ENCODE measurements at regions not wholly inside any gene's neighbourhood (a gene's known extent, or its start where the extent isn't known, plus 50 kb on each side); places are given as distances from the start of the nearest gene placed in this dataset.
"Not testable (repeated sequence)": the region's sequence is repeated elsewhere in the genome, so short reads cannot be mapped to it uniquely, and the experiment has no call there.

- DNase-seq (ENCODE audit: extremely low read depth in 1 of 2, low read depth in 1 of 2) = no peak
Observed at GRCh38 chr2:16182841-16183240, 242.5 kb downstream of the MYCN start.

- not testable (repeated sequence) for DNase-seq (ENCODE audit: extremely low read depth in 1 of 2, low read depth in 1 of 2)
Observed at GRCh38 chr2:16182311-16182815, 242.0 kb downstream of the MYCN start.

DNA sequence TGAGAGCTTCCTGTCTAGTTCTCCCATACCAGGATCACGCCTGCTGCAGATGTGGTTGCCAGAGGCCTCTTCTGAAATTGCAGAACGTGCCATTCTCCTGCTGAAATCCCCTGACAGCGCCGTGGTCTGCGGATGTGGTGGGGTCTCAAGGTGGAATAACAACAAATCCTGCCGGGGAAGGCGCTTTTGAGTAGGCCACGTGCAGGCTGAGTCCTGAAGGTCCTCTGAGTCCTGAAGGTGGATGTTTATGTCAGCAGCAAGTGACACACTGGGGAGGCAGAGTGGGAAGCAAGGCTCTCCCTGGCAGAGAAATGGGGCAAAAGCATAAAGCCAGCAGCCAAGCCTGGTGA lies 241.4 kb downstream of the MYCN start:
- no peak for DNase-seq (ENCODE audit: extremely low read depth in 1 of 2, low read depth in 1 of 2)

DNA sequence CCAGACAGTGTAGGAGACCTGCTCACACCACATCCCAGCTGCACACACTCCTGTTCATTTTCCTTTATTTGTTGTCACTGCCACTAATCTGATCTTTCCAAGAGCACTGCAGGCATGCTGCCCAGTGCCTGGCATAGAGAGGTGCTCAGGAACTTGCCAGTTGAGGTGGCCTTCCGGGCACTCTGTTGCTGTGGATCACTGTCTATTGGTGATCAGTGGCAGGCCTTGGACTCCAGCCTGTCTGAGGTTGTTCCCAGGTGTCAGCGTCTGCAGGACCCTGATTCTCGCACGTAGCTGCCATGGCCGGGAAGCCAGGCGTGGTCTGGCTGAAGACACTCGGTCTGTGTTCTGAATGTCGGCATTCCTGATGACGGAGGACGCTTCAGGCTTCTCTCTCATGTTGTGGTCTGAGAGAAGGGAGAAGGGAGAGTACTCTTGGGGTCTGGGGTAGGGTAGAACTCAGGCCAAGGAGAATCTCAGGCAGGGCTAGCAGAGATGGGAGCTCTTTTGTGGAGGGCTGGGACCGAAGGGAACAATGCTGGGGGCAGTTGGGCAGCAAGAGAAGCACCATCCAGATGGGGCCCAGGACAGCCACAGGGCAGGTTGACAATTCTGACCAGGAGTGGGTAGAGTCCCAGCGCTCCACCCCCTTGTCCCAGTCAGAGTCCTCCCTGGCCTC lies 240.9 kb downstream of the MYCN start:
- DNase-seq (ENCODE audit: extremely low read depth in 1 of 2, low read depth in 1 of 2) = no peak

- DNase-seq (ENCODE audit: extremely low read depth in 1 of 2, low read depth in 1 of 2) = no peak
Observed at GRCh38 chr2:16180631-16181030, 240.3 kb downstream of the MYCN start.

DNA sequence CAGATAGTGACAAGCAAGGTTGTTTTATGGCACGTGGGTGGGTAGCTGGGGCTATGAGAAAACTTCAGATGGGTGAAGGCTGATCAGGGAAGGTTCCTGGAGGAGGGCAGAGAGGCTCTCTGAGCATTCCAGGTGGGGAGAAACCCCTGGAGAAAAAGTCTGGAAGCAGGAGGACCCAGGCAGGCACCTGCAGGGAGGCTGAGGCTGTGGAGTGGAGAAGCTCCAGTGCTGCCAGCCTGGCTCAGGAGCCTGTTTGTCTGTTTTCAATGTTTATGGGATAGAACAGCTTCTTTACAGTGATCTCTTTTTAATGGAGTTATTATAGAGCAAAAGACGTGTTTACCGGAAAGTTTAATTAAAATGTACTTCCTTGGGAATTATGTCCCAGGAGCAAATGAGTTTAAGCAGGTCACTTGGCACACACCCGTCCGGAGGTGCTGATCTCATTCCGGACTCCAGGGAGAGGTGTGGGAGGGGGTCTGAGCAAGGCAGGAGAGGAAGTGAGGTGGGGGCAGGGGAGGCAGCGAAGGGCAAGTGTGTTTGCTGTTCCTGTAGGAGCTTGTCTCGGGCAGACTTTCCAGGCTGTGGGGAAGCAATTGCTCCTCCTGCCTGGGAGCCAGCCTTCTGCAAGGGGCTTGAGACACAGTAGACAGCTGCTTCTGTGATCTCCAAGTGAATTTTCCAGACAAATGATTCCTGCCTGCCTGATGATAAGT lies 239.5 kb downstream of the MYCN start:
- DNase-seq (ENCODE audit: extremely low read depth in 1 of 2, low read depth in 1 of 2) = no peak

GRCh38 chr2:16178551-16179130 lies 238.3 kb downstream of the MYCN start:
- no peak for DNase-seq (ENCODE audit: extremely low read depth in 1 of 2, low read depth in 1 of 2)

GRCh38 chr2:16177671-16178180 lies 237.4 kb downstream of the MYCN start:
- DNase-seq (ENCODE audit: extremely low read depth in 1 of 2, low read depth in 1 of 2) = no peak

GRCh38 chr2:16176971-16177480 lies 236.7 kb downstream of the MYCN start:
- no peak for DNase-seq (ENCODE audit: extremely low read depth in 1 of 2, low read depth in 1 of 2)

GRCh38 chr2:16175247-16175825 lies 235.0 kb downstream of the MYCN start:
- DNase-seq (ENCODE audit: extremely low read depth in 1 of 2, low read depth in 1 of 2) = no peak

DNA sequence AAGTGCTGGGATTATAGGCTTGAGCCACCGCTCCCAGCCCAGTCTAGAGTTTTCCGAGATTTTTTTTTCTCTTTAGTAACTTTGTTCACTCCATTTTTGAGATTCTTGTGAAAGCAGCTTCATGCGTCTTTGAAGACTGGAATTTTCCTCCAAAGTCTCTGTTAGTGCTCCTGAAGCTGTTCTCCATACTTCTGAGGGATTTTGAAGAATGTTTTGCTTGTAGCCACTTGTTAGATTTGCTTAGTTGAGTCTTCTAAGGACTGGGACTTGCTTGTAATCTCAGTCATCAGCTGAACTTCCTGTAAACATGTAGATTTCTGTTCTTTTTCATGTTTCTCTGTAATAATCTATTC lies 234.3 kb downstream of the MYCN start:
- DNase-seq (ENCODE audit: extremely low read depth in 1 of 2, low read depth in 1 of 2) = no peak

GRCh38 chr2:16173893-16174692 lies 233.7 kb downstream of the MYCN start:
- no peak for DNase-seq (ENCODE audit: extremely low read depth in 1 of 2, low read depth in 1 of 2)

DNA sequence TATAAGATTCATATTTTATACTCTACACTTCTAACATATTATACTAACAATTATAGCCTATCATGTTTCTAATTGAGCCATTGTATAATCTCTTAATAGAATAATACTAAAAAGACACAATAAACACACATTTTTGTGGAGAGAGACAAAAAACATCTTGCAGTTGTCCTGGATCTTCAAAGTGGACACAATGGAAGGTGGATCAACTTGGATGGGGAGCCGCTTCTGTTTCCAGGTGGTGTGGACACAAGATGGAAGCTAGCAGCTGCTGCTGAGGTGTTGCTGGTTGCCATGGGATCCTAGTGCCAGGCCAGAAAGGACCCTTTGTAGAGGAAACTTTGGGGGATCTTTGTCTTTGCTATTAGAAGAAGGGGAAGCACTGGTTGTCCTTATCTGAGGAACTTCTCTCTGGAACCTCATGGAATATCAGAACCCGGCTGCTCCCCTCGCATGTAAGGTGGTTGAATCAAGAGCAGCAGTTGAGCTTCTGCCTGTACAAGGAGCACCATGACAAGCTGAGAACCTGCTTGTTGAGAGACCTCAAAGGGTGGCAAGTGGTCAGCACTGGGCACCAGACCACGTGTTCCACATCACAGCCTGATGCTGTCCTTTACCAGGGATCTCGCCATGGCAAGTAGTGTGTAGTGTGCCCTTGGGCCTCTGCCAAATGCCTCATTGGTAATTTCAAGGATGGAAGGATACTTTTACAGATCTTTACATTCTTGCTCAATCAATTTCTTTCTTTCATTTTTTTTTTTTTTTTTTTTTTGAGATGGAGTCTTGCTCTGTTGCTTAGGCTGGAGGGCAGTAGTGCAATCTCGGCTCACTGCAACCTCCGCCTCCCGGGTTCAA lies 232.2 kb downstream of the MYCN start:
- no peak for DNase-seq (ENCODE audit: extremely low read depth in 1 of 2, low read depth in 1 of 2)

- DNase-seq (ENCODE audit: extremely low read depth in 1 of 2, low read depth in 1 of 2) = no peak
Observed at GRCh38 chr2:16171425-16171920, 231.1 kb downstream of the MYCN start.

- DNase-seq (ENCODE audit: extremely low read depth in 1 of 2, low read depth in 1 of 2) = no peak
Observed at GRCh38 chr2:16170675-16171424, 230.5 kb downstream of the MYCN start.

- DNase-seq (ENCODE audit: extremely low read depth in 1 of 2, low read depth in 1 of 2) = no peak
Observed at GRCh38 chr2:16169381-16169960, 229.1 kb downstream of the MYCN start.

DNA sequence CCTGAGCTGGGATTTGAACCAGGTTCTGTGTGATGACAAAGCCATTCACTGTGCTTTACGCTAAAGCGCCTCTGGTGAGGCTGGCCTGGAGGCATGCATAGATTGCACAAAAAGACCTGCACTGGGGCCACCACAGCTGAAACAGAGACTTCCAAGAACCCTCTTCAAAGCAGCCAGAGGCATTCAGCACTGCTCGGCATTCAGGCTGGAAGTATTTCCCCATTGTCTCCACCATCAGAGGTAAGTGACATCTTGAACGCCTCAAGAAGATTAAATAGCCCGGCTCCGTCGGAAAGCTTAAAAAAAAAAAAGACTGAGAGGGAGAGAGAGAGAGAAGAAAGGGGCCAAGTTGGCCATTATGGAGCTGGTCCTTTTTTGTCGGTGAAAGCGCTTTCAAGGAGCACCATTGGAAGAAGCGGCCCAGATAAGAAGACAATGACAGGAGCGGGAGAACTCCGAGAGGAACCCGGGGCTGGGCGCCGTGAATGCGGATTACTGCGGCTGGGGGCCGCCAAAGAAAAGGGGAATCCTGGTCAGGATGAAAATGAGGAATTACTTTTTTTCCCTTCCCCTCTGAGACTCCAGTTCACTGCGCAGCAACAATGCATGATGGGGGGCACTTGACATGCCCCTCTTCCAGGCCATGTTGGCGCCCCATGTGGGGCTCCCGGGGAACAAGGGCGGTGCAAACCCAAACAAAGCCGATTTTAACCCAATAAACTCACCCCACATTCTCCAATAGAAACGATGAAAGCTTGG lies 228.3 kb downstream of the MYCN start:
- no peak for DNase-seq (ENCODE audit: extremely low read depth in 1 of 2, low read depth in 1 of 2)
